CD4-positive, alpha-beta T cell treated with Interleukin-15 for 1 hour (primary cell): ENCODE measurements at regions not wholly inside any gene's neighbourhood (a gene's known extent, or its start where the extent isn't known, plus 50 kb on each side); places are given as distances from the start of the nearest gene placed in this dataset.

ENCODE experiments used
- DNase-seq: peaks from one replicate; pipeline ENCODE4 v3.0.0-alpha.2; 2020

DNA sequence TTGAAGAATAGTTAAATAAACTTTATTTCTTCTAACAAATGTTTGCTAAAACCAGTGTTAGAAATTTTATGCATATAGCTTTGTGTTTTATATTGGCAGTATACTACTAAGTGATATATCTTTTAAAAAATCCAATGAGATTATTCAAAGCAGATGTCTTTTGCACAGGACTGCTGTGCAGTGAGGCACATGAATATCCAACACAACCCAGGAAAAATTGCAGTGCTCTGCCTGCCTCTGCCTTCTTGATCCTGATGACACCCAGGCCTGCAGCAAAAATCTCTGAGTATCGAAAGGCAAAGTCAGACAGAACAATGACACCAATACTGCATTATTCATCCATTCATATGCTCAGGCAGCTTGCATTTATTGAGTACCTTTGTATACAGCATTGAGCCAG lies 1076.5 kb upstream of the ARRDC3 start:
- DNase-seq: no peak

DNA sequence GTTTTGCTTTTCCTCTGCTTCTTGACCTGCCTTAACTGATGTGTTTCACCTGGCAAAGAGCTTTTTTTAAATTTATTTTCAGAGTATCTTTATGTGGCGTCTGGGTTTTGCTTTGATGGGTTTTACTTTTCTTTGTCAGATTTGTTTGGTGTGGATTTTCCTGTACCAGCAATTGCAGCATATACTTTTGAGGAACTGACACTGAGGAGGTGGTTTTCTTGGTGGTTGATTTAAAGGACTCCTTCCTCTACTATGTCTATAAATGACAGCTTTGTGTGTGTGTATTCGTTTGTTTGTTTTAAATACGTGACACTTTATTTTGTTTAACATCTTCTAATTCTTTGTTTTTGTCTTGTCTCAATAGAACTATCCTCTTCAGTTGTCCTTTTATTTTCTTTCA lies 1071.9 kb upstream of the ARRDC3 start:
- no peak for DNase-seq

DNA sequence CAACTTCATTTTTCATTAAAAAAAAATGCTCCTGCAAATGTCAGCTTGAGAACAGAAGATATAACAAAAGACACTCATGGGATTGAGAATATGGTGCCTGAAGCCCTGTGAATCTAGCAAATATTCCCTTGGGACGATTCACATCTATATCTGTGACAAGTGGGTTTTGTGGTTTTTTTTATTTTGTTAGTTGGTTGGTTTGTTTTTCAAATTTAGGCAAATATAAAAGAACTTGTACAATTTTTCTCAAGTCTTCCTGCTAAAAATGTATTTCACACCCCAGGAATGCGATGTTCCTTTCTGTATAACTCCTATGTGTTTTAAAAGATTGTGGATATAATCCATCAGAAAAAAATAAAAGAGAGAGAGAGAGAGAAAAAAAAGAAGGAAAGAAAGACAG lies 1061.8 kb upstream of the ARRDC3 start:
- no peak for DNase-seq

DNA sequence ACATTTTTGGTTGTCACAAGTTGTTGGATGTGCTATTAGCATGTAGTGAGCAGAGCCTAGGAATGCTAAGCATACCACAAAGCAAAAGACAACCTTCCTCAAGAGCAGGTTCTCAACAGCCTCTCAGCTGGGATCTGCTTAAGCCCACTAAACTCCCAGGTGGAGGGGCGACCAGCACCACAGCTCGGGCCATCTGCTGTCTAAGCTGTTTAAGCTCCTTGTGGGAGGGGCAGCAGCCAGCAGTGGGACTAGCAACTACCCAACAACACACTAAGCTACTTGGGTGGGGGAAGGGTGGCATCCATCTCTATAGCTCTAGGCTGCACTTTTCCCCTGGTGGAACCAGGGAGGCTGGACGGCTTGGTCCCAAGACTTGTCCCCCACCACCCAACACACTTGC lies 1052.7 kb upstream of the ARRDC3 start:
- DNase-seq: no peak

DNA sequence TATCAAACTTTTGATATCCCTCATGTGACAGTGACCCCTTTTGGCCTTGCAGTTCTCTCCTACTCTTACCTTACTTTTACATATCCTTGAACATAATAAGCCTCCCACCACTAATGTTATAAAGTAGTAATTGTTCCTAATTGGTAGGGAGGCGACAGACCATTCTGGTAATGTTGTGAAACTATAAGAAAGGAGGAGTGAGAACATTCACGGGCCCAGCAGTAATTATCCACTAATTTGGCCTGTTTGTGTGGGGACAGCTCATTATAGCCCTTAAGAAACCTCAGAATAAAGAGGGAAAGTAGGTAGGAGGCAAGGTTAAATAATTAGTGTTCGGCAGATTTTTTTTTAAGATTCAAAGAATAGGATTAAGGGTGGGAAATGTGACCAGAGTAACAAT lies 1046.5 kb upstream of the ARRDC3 start:
- no peak for DNase-seq

DNA sequence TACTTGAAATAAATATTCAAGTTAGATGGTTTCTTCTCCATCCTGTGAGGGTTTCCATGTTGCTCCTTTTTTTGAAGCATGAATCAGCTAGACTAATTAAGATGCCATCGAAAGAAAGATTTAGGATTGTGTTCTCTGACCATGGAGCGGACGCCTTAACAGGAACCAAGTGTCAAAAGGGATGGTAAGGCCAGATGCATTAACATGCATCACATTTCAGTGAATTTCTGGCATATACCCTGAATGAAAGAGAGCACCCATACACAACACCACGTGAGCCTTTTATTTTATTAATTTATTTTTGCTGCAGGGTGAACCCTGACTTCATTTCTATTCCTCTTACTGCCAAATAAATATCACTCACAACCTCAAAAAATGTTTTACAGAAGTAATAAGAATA lies 1045.3 kb upstream of the ARRDC3 start:
- DNase-seq: no peak

DNA sequence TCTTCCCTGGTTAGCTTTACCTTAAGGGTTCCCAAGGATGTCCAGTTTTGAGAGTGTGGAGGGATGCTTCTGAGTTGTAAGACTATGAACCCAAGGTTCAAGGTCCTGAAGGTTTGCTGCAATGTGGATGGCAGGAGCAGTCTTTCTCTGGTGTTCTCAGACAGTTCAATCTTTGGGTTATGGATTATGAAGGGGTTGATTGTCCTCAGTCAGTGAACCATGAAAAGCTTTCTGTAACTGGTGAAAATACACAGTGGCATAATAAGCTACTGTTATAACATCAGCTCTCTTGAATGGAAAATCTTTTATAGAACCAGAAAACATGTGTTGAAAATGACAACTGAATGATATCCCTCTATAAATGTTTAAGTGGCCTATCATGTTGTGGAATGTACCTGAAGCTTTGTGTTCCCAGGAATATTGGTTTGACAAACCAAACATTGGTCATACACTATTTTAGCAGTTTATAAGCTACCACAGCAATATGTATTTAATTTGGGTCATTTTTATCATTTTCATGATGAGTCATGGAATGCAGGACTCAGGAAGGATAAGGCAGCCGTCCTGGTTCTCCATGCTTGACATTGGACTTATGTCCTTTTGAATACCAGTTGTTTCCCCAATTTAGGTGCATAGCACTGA lies 1041.8 kb upstream of the ARRDC3 start:
- no peak for DNase-seq

DNA sequence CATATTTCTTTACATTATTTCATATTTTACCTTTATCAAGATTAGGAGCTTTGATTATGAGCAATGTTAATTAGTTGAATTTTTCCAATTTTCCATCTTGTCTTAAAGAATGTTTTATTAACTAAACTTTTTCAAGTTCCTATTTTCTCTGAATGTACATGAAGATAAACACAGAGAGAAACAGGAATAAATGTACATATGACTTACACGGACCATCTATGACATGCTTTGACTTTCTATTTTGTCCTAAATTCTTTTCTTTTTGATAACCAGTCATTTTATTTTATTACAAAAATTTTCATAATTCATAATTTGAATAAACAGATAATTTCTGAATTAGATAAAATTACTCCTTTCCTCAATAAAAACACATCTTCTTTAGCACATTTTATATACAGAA lies 1038.8 kb upstream of the ARRDC3 start:
- DNase-seq: no peak

DNA sequence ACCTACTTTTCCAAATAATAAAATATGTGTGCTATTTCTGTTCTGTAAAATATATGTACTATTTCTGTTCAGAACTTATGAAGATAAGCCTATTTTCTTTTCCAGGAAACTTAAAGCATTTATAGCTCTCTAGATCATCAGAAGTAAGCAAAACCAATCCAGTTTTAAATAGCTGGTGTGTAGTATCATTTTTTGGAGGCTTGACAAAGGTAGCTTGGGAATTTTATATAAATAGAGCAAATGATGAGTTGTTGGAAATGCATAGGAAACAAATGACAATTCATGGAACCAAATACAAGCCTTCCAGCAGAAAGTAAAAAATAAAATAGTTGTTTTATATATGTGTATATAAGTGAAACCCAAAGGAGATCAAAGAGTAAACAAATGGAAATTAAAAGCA lies 1038.1 kb upstream of the ARRDC3 start:
- no peak for DNase-seq

DNA sequence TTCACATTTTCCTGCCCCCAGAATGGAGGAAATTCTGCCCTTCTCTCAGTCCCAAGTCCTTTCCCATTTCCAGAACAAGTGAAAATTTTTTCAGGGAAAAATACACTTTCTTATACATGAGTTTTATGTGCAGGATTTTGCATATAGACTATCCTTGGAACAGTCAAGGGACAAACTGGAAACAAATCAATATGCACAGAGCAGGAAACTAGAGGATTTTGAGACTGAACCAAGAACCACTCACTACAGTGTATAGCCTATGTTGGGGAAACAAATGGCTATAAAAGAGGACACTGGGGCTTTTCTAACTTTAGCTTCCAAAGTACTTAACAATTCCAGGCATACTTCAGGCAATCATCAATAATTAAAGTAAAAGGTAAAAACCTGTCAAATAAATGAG lies 1036.1 kb upstream of the ARRDC3 start:
- DNase-seq: no peak

DNA sequence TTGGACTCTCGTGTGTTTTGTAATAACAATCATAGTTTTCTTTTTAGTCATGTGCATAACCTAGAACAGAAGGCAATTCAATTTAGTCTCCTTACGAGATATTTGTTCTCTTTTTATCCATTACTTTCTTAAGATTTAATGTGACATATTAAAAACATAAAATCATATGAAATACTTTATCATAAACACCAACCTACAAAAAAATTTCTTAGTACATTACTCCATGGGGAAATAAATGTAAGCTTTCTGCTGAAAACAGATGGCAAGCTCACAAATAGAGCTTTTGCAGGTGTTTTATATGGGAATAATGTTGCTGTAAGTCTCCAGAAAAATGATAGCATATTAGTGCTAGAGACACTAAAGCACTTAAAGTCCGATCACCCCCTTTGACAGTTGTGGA lies 1035.2 kb upstream of the ARRDC3 start:
- no peak for DNase-seq

DNA sequence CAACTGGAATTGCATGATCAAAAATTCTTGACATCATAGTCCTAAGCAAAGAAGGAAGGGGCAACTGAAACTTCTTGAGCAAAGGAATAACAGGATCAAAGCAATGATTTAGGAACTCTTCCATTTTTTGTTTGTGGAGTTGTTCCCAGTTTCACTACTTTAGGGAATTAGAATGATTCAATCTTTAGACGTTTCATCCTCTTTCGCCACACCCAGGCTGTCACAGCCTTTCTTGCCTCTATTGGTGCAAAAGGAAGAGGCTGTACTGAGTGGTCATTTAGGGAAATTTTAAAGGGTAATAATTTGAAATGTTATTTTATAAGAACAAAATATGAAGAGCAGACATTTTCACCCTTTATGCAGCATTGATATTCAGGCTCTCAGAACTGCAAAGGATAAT lies 1026.0 kb upstream of the ARRDC3 start:
- no peak for DNase-seq

DNA sequence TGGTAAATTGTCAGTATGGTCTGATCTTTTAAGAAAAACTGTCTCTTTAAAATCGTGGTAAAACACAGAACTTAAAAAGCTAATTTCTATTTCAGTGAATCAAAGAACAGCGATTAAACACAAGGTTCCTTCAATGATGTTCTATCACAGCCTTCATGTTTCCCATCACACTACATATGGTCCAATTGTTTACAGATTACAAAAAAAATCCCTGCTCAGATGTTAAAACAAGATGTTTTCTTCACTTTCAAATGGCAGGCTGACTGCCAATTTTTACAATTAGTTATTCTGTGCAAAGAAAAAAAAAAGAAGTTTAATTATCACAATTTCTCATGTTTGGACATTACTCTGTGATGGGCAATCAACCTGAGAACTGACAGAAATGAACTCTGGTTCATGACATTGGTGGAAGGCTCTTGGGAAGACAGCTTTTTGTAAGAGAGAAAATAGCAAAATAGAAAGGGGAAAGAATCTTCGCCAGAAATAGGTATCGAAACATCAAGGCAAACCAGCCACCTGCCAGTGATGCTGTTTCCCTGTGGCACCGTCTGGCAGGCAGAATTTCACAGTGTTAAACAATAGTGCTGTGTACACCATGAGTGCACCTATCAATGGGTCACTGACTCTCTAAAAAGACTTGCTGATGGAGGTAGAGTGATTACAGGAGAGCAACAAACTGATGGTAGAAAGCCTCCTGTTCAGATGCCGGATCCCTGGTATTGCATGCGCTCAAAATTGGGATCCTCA lies 1020.0 kb upstream of the ARRDC3 start:
- no peak for DNase-seq

DNA sequence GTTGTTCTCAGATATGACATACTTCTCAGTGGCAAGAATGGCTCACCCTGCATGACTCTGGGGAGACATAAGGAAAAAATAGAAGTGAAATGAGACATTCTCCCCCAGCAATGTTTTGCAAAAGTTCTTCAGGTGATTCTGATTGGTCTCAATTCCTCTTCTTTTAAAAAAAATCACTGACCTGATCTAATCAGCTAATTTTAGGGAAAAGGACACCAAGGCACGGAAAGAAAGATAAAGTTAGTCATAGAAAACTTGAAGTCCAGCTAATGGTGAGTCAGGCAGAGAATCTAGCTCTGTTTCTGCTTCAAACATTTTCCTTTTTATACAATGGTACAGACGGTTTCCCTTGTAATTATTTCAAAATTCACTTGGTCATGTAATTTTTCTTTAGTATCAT lies 1018.9 kb upstream of the ARRDC3 start:
- DNase-seq: no peak

DNA sequence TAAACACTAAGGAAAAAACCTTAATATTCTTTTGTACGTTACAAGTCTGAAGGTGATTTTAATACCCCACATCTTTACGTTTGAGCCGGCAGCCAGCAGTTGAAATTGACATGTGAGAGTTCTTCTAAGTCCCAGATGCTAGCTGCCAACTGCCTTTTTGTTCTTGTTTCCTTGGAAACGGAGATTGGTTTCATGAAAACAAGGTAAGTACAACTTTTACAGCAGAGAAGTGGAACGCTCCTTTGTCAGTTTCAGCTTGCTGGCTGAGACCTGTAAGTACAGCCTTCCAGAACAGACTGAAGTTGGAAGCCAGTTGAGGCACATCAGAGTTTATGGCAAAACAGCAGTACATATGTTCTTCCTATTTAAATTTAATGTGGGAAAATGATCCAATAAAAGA lies 1018.4 kb upstream of the ARRDC3 start:
- no peak for DNase-seq

DNA sequence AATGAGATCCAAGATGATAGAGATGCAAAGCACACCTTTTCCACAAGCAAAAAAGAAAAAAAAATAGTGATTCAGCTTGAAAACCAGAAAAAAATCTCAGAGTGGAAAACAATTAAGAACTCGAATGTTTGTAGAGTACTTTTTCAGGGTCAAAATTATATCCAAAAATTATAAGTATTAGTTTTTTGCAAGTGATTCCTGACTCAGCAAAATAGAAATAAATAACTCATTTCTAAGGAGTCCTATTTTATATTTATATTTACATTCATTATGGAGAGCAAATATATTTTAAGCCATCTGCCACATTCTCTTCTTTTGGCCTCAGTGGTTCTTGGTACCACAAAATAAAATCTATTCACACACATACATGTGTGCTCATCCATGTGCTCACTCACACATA lies 1011.8 kb upstream of the ARRDC3 start:
- DNase-seq: no peak

DNA sequence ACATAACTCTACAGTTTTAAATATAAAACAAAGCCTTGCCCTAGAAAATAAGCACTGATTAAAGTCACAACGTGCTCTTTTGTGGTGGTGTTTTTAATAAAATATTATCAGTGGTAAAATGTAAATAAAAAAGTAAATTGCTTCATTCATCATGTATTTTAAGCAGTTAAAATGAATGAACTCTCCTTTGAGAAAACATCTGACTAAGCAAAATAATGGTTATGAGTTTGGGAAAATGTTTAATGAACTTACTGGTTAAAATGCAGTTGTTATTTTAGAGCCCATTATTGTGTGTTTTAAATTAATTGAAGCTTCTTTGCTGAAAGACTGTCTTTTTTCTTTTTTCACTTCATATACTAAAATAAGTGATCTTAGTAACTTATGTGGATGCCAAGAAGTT lies 1007.5 kb upstream of the ARRDC3 start:
- no peak for DNase-seq

DNA sequence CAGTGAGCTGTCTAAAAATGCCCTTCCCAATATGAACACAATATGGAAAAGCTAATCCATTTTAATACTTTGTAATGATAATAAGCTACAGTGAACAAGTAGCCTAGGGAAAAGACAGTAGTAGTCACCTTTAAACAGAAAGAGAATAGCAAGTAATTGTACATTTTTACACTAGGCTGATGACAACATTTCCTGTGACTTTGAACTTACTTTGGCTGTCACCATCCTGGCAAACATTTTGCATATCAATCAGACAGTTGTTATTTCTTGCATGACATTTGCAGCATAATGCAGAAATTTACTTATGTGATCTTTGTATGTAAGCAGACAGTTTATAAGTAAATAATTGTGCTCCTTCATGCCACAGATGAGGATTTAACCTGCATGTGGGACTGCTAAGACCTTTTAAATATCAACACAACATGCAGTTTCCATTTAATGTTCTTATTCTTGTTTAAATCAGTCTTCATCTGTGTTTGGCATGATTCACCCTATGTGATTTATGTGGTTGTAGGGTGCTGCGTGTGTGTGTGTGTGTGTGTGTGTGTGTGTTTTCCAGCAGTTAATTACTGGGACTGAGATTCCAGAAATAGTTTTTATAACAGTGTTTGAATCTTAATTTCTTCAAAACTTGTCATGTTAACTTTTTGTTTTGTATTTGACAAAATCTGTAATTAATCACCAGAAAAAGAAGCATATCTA lies 997.1 kb upstream of the ARRDC3 start:
- DNase-seq: no peak

DNA sequence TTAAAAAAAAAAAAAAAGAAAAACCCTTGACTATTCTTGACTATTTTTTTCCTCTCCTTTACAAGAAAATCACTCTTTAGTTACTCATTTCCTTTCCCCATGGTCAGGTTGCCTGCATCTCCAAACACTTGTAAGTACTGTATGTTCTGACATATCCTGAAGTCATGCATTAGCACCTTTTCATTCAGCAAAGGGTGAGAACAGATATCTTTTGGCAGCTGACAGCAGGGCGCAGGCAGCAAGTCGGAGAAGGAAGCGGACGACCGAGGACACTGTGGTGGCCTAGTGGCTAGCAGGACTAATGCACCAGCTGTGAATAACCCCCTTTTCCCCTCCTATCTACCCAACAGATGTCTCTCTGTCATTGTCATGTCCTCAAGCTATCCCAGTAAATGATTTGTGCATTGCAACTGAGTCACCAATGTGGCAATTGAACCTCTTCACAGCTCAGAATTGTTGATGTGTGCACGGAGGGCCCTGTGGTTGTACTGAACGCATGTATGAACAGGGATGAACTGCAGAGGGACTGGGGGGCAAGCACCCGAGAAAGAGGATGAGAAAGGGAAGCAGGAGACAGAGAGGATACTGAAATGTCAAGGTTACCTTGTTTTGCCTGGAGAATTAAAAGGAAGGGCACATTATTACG lies 996.0 kb upstream of the ARRDC3 start:
- DNase-seq: no peak

DNA sequence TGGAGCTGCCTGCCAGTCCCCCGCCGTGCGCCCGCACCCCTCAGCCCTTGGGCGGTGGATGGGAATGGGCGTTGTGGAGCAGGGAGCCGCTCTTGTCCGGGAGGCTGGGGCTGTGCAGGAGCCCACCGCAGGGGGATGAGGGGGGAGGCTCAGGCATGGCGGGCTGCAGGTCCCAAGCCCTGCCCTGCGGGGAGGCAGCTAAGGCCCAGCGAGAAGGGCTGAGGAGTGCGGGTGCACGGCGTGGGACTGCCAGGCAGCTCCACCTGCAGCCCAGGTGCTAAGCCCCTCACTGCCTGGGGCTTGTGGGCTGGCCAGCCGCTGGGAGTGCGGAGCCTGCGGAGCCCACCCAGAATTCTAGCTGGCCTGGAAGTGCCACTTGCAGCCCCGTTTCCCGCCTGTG lies 991.7 kb upstream of the ARRDC3 start:
- DNase-seq: no peak

DNA sequence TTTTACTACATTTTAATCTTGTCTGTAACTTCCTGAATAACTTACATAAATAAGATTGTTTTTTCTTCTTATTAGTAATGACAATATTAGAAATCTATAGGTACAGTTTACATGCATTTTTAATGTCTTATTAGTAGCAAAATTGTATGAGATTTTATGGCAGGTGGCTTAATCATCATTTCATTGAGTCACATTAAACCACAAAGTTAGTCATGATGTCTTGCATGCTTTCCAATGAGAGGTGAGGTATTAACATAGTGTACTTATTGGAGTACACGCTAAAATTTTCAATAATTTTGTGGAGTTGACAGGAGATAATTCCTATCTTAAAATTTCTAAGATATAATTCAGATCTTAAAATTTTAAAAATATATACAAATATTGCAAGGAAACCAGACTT lies 989.6 kb upstream of the ARRDC3 start:
- DNase-seq: no peak

DNA sequence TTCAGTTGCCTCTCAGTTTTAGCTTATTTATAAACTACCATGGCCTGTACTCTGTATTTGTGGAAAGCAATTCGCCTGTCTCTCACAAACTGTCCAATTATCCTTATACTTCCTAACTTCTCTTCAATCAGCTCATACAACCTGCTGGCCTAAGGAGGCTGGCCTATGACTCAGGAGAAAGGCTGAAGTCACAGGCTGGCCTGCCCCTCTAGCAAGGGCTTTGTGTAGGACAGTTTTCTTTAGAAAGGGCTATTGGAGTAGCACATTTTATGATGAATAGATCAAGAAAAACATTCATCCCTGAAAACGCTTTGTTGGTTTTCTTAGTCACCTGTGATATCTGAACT lies 988.7 kb upstream of the ARRDC3 start:
- DNase-seq: no peak

DNA sequence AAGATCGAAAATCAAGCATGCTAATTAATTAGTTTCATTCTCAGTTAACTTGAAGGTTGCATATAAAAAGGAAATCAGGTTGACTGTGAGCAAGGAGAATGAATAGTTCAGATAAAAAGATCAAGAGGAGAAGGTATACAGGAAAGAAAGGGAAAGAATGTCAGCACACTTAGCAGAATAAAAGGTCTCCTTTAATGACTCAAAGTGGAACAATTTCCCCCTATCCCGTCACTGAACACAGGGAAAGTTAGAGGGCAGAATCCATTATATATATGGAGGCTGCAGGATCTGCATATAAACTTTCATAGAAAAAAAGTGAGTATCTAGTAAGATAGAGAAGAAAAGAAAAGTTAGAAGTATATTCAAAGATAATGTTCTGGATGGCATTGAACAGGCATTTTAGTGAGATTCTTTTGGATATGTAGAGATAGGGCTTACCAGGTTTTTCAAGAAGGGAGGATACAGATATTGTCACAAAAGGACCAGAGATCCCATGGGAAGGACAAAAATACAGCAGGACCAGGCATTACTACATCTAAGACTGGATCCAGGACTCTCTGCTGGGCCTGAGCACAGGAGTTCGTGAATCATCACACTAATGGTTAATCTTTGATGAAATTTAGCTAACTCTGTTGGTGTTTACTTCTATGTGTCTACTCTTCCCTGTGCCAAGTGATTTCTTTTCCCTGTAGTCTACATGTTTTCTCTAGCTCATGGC lies 988.2 kb upstream of the ARRDC3 start:
- no peak for DNase-seq
